H1 (cell line): ENCODE measurements at regions not wholly inside any gene's neighbourhood (a gene's known extent, or its start where the extent isn't known, plus 50 kb on each side); places are given as distances from the start of the nearest gene placed in this dataset.

Experiments used
- ASH2L ChIP-seq: fragments of 200-600, 300-600 bp; sonication (generic); IDR thresholded peaks from one replicate; pipeline ENCODE4 v1.7.1; 2017; ENCODE audit warnings: low read length
- BACH1 ChIP-seq: IDR thresholded peaks from 2 replicates; pipeline ENCODE4 v1.6.1; 2012; ENCODE audit warnings: low read length, improper control_type of control experiment
- FOSL1 ChIP-seq: IDR thresholded peaks from 2 replicates; pipeline ENCODE4 v1.6.1; 2011; ENCODE audit warnings: mild to moderate bottlenecking, low read depth, low read length, moderate library complexity; ENCODE audit not compliant: insufficient read depth
- KDM1A ChIP-seq: fragments of 200-600, 300-600 bp; sonication (generic); IDR thresholded peaks from 2 replicates; pipeline ENCODE4 v1.7.1; 2016; ENCODE audit warnings: mild to moderate bottlenecking, low read length, borderline replicate concordance
- NRF1 ChIP-seq: IDR thresholded peaks from 2 replicates; pipeline ENCODE4 v1.6.1; 2011; ENCODE audit warnings: mild to moderate bottlenecking, low read depth, low read length, improper control_type of control experiment
- RFX5 ChIP-seq: IDR thresholded peaks from 2 replicates; pipeline ENCODE4 v1.6.1; 2011; ENCODE audit warnings: low read depth, low read length, improper control_type of control experiment, borderline replicate concordance
- TCF12 ChIP-seq: IDR thresholded peaks from 2 replicates; pipeline ENCODE4 v1.6.1; 2011; ENCODE audit warnings: low read depth, mild to moderate bottlenecking, low read length
- TF ChIP-seq, protein P1 (sequence below): fragments of 300-600 bp; sonication (generic); IDR thresholded peaks from 2 replicates; pipeline ENCODE4 v1.7.1; 2012; ENCODE audit warnings: low read length, moderate library complexity, mild to moderate bottlenecking, inconsistent platforms; ENCODE audit not compliant: insufficient replicate concordance
- TF ChIP-seq, protein P2 (sequence below): IDR thresholded peaks from 2 replicates; pipeline ENCODE4 v1.6.1; 2012; ENCODE audit warnings: inconsistent platforms

DNA sequence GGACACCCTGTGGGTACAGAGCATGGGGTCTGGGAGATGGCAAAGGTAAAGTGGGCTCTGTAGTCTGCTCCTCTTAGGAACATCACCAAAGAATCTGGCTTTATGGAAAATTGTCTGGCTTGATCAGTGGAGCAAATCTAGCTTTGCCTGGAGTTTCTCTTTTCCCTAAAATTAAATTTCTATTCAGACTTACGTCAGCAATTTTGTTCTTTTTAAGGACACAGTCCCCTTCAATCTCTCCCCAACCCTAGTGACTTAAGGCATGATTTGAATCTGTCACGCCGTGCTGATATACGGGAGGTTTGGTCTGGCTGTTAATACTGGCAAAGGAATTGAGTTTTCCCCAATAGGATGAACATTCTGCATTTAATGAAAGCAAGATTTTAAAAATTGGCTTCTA, 72.3 kb upstream of the ERCC6L2 start (continued):
- TF ChIP-seq, protein P1, sequence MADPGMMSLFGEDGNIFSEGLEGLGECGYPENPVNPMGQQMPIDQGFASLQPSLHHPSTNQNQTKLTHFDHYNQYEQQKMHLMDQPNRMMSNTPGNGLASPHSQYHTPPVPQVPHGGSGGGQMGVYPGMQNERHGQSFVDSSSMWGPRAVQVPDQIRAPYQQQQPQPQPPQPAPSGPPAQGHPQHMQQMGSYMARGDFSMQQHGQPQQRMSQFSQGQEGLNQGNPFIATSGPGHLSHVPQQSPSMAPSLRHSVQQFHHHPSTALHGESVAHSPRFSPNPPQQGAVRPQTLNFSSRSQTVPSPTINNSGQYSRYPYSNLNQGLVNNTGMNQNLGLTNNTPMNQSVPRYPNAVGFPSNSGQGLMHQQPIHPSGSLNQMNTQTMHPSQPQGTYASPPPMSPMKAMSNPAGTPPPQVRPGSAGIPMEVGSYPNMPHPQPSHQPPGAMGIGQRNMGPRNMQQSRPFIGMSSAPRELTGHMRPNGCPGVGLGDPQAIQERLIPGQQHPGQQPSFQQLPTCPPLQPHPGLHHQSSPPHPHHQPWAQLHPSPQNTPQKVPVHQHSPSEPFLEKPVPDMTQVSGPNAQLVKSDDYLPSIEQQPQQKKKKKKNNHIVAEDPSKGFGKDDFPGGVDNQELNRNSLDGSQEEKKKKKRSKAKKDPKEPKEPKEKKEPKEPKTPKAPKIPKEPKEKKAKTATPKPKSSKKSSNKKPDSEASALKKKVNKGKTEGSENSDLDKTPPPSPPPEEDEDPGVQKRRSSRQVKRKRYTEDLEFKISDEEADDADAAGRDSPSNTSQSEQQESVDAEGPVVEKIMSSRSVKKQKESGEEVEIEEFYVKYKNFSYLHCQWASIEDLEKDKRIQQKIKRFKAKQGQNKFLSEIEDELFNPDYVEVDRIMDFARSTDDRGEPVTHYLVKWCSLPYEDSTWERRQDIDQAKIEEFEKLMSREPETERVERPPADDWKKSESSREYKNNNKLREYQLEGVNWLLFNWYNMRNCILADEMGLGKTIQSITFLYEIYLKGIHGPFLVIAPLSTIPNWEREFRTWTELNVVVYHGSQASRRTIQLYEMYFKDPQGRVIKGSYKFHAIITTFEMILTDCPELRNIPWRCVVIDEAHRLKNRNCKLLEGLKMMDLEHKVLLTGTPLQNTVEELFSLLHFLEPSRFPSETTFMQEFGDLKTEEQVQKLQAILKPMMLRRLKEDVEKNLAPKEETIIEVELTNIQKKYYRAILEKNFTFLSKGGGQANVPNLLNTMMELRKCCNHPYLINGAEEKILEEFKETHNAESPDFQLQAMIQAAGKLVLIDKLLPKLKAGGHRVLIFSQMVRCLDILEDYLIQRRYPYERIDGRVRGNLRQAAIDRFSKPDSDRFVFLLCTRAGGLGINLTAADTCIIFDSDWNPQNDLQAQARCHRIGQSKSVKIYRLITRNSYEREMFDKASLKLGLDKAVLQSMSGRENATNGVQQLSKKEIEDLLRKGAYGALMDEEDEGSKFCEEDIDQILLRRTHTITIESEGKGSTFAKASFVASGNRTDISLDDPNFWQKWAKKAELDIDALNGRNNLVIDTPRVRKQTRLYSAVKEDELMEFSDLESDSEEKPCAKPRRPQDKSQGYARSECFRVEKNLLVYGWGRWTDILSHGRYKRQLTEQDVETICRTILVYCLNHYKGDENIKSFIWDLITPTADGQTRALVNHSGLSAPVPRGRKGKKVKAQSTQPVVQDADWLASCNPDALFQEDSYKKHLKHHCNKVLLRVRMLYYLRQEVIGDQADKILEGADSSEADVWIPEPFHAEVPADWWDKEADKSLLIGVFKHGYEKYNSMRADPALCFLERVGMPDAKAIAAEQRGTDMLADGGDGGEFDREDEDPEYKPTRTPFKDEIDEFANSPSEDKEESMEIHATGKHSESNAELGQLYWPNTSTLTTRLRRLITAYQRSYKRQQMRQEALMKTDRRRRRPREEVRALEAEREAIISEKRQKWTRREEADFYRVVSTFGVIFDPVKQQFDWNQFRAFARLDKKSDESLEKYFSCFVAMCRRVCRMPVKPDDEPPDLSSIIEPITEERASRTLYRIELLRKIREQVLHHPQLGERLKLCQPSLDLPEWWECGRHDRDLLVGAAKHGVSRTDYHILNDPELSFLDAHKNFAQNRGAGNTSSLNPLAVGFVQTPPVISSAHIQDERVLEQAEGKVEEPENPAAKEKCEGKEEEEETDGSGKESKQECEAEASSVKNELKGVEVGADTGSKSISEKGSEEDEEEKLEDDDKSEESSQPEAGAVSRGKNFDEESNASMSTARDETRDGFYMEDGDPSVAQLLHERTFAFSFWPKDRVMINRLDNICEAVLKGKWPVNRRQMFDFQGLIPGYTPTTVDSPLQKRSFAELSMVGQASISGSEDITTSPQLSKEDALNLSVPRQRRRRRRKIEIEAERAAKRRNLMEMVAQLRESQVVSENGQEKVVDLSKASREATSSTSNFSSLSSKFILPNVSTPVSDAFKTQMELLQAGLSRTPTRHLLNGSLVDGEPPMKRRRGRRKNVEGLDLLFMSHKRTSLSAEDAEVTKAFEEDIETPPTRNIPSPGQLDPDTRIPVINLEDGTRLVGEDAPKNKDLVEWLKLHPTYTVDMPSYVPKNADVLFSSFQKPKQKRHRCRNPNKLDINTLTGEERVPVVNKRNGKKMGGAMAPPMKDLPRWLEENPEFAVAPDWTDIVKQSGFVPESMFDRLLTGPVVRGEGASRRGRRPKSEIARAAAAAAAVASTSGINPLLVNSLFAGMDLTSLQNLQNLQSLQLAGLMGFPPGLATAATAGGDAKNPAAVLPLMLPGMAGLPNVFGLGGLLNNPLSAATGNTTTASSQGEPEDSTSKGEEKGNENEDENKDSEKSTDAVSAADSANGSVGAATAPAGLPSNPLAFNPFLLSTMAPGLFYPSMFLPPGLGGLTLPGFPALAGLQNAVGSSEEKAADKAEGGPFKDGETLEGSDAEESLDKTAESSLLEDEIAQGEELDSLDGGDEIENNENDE: no peak
- TF ChIP-seq FOSL1 (no peak), ASH2L (no peak), NRF1 (no peak), BACH1 (no peak), RFX5 (no peak), KDM1A (no peak), TCF12 (no peak)
- TF ChIP-seq, protein P2, sequence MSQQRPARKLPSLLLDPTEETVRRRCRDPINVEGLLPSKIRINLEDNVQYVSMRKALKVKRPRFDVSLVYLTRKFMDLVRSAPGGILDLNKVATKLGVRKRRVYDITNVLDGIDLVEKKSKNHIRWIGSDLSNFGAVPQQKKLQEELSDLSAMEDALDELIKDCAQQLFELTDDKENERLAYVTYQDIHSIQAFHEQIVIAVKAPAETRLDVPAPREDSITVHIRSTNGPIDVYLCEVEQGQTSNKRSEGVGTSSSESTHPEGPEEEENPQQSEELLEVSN: no peak
